GM06990 (cell line): ENCODE measurements at regions not wholly inside any gene's neighbourhood (a gene's known extent, or its start where the extent isn't known, plus 50 kb on each side); places are given as distances from the start of the nearest gene placed in this dataset.
A peak's percentile ranks its signal among the peaks of the same experiment; 100 is the strongest.

Source experiments
- DNase-seq: peaks from one replicate; pipeline ENCODE4 v3.0.0-alpha.2; 2011; ENCODE audit not compliant: insufficient read length; ENCODE audit errors: extremely low read depth
- H3K27me3 ChIP-seq: replicated peaks from 2 replicates; pipeline ENCODE4 v1.6.0; 2011; ENCODE audit warnings: low read length; ENCODE audit not compliant: control insufficient read depth, insufficient read depth
- H3K36me3 ChIP-seq: 2 replicates; pipeline ENCODE4 v1.5.1; 2011; ENCODE audit warnings: low read length; ENCODE audit not compliant: control insufficient read depth, insufficient read depth
- H3K4me3 ChIP-seq: replicated peaks from 2 replicates; pipeline ENCODE4 v1.5.1; 2011; ENCODE audit warnings: low read depth, mild to moderate bottlenecking, control low read depth, low read length
- TF ChIP-seq, protein P1 (sequence below): IDR thresholded peaks from 2 replicates; pipeline ENCODE4 v1.5.1; 2011; ENCODE audit warnings: low read length, control low read depth, mild to moderate bottlenecking, inconsistent platforms; ENCODE audit not compliant: insufficient read depth, poor library complexity, severe bottlenecking

DNA sequence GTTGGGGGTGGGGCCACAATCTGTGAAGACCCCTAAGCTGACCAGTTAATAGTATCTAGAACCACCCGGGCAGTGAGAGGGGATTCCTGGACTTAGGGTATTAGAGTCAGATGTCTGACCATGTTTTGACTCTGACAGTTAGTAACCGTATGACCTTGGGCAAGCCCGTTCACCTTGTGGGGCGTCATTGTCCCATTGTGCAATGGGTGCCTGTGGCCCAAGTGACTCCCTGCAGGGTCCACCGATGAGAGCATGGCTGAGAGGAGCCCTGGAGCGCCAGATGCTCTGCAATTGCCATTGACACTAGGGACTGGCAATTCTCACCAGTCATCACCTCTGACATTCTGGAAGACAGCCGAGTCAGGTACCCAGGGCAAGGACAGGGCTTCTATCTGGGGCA is 225.9 kb upstream of the CSF3R start:
- H3K27me3 ChIP-seq, result peaks cover 2% of the 10 kb centered on the region
- no peak for DNase-seq
- H3K36me3 ChIP-seq, result no peaks in the 10 kb centered on the region
- H3K4me3 ChIP-seq, result no peak overlapping the region
- TF ChIP-seq, protein P1, sequence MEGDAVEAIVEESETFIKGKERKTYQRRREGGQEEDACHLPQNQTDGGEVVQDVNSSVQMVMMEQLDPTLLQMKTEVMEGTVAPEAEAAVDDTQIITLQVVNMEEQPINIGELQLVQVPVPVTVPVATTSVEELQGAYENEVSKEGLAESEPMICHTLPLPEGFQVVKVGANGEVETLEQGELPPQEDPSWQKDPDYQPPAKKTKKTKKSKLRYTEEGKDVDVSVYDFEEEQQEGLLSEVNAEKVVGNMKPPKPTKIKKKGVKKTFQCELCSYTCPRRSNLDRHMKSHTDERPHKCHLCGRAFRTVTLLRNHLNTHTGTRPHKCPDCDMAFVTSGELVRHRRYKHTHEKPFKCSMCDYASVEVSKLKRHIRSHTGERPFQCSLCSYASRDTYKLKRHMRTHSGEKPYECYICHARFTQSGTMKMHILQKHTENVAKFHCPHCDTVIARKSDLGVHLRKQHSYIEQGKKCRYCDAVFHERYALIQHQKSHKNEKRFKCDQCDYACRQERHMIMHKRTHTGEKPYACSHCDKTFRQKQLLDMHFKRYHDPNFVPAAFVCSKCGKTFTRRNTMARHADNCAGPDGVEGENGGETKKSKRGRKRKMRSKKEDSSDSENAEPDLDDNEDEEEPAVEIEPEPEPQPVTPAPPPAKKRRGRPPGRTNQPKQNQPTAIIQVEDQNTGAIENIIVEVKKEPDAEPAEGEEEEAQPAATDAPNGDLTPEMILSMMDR, result no peak

DNA sequence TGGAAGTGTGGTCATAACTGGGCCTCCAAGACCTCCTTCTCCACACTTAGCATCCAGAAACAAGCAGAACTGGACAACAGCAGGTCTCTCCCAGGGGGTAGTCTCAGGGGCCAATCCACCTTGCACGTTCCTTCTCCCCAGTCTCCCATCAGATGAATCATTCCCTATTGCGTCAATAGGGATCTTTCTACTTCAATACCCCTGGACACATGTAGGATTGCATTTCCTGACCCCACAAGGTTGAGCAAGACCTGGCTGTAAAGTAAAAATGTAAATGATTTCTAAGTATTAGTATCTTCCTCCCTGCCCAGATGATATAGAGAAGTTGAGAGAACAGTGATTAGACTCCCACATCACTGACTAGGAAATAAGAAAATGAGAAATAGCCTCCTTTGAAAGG is 224.5 kb upstream of the CSF3R start:
- TF ChIP-seq, protein P1, result no peak
- no peak for DNase-seq
- Histone ChIP-seq H3K36me3 (no peaks in the 10 kb centered on the region), H3K27me3 (peaks cover 2% of the 10 kb centered on the region), H3K4me3 (no peak overlapping the region)

DNA sequence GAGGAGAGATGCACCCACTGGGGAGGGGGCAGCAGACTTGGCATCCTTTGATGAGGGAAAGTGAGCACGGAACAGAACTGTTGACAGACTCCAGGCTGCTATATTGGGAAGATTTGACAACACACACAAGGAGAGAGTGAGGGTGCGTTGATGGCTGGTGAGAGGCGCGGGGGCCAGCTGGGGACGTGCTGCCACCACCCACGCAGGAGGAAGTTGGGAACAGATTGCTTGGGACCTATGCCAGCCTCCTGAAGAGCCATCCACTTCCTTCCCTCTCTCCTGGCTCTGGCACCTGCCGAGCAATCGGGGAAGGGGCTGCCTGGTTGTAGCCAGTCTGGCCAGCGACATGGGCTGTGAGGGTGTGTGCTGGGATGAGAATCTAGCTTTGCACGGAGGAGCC is 223.7 kb upstream of the CSF3R start:
- H3K4me3 ChIP-seq, result no peak overlapping the region
- H3K36me3 ChIP-seq, result no peaks in the 10 kb centered on the region
- no peak for DNase-seq
- TF ChIP-seq, protein P1, result no peak
- peaks cover 2% of the 10 kb centered on the region for H3K27me3 ChIP-seq

DNA sequence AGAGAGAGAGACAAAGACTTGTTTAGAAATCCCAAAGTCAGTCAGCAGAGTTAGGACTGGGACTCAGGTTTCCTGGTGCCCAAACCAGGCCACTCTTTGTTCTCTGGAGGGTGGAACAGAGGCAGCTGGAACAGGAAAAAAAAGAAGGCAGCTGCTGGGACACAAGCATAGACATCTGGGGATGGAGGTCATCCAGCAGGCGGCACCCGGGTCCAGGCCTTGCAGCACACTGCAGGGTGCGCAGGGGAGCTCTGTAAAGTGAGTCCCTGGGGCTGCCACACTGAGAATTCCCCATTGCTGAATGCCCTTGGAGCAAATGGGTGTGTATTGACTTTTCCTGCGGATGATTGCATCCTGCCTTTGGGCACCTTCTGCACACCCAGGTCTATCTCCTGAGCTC is 222.9 kb upstream of the CSF3R start:
- TF ChIP-seq, protein P1, result no peak
- Histone ChIP-seq H3K36me3 (no peaks in the 10 kb centered on the region), H3K4me3 (no peak overlapping the region), H3K27me3 (peaks cover 2% of the 10 kb centered on the region)
- no peak for DNase-seq

DNA sequence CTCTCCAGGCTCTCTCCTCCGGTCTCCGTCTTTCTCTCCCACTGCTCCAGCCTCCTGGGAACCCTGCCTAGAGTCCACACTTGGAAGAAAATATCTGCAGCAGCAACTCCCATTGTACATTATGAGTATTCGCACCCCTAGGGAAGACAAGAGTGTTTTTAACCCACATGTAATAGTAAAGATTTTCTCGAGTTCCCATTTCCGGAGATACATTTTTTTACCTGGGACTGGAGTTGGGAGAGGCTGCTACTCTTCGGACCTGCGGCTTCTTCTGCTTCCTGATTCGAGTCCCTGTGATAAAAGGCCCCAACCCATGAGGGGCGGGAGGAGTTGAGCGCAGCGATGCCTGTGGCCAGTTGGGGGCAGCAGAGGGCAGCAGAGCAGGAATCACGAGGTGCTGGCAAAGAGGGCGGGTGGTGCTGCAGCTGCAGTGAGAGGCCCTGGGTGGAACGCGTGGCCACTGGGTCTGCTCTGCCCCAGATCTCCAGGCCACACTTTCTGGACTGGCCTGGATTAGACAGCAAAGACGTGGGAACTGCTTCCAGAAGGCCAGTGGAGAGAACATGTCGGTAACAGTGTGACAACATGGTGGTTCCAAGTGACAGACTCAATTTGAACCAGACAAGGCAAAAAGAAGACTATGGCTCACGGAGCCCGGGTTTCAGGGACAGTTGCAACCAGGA is 221.0 kb upstream of the CSF3R start:
- Histone ChIP-seq H3K4me3 (no peak overlapping the region), H3K36me3 (no peaks in the 10 kb centered on the region), H3K27me3 (peaks cover 2% of the 10 kb centered on the region)
- DNase-seq, result peak; percentile 55
- TF ChIP-seq, protein P1, result peak; percentile 96

DNA sequence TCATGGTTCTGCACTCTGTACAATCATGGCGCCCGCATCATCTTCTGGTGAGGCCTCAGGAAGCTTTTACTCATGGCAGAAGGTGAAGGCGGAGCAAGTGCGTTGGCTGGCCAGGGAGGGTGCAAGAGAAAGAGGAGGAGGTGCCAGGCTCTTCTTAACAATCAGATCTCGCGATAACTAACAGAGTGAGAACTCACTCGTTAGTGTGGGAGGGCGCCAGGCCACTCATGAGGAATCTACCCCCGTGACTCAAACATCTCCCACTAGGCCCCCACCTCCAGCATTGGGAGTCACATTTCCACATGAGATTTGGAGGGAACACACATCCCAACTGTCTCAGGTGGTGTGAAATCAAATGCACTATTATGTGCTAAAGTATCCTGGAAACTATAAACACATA is 220.2 kb upstream of the CSF3R start:
- Histone ChIP-seq H3K4me3 (no peak overlapping the region), H3K27me3 (peaks cover 2% of the 10 kb centered on the region), H3K36me3 (no peaks in the 10 kb centered on the region)
- no peak for DNase-seq
- TF ChIP-seq, protein P1, result no peak
